NCI-H128 (cell line): ENCODE measurements at regions not wholly inside any gene's neighbourhood (a gene's known extent, or its start where the extent isn't known, plus 50 kb on each side); places are given as distances from the start of the nearest gene placed in this dataset.

ENCODE experiments used
- DNase-seq: peaks from one replicate; lab custom pipeline; 2025; ENCODE audit not compliant: unreplicated experiment; lab: John Stamatoyannopoulos, UW

DNA sequence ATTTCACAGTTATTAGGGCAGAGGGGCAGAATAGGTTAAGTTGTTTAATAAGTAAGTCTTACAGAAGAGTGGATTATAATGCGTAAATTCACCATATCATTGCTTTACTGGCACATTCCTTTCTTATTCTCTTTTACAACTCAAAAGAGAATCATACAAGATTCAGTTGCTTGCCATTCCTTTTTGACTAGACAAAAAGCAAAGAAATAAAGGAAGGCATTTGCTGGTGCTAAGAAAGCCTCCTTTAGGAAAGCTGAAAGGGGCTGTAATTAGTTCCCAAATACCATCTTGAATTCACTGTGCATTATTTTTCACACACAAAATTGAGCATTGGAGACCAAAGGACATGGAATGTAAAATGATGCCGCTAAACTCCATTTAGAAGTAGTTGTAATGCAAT is 499.3 kb downstream of the NXPH1 start:
- no peak for DNase-seq

DNA sequence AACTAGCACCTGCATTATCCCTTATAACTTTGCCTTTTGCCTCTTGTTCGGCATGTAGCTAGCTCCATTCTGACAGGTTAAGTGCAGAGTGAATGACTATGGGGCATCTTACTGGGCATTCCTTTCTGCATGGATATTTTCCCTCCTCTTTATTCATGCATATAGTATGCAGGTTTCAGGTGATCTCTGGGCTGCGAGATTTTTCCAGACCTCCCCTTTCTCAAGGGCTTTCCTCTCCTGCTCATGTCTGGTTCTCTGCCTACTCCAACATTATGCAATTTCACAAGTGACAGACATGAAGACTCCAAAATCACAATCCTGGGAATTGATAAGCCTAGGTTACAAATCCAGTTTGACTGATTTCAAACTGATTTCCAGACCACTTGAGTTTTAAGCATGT is 503.8 kb downstream of the NXPH1 start:
- DNase-seq, result no peak

DNA sequence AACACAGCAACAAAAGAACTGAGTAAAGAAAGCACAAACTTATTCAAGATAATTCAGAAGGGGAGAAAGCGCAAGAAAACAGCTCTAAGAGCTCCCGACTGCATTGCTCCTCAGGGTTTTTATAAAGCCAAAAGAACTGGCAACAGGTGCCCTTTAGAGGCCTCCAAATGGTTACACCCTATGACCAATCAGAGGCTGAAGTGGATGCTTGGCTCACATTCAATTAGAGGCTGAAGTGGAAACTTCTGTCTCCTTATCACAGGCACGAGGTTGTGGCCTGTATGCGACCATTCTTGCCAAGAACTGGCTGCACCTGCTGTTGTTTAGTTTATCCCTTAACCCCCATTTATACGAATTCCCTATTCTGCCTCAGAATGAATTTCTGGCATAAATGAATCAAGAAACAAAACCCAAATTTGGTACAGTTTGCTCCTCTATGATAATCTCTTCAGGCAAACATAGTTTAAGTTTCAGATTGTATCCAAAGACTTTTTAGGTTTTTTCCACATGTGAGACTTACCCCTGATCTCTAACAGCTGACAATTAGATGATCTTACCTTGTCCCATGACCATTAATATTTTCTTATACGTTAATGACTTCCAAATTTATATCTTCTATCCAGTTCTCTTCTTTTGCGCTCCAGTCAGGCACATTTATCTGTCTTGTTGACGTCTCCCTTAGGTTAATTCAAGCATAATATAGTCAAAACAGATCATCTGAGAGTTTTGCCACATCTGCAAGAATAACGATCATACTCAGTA is 504.8 kb downstream of the NXPH1 start:
- peak; percentile 57 for DNase-seq

DNA sequence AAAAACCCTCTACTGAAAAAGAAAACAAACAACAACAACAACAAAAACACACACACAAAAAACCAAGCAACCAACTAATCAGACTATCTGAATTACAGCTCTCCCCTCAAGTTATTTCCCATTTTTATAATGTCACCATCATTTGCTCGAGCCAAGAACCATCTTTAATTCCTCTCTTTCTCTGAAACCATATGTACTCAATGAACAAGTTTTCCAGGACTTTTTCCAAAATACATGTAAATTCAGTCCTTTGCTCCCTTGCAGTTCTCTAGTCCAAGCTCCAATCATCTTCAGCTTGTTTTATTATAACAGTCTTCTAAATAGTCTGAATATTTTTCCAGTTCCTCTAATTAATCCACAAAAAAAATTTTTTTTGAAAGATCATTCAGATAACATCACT is 506.0 kb downstream of the NXPH1 start:
- no peak for DNase-seq

DNA sequence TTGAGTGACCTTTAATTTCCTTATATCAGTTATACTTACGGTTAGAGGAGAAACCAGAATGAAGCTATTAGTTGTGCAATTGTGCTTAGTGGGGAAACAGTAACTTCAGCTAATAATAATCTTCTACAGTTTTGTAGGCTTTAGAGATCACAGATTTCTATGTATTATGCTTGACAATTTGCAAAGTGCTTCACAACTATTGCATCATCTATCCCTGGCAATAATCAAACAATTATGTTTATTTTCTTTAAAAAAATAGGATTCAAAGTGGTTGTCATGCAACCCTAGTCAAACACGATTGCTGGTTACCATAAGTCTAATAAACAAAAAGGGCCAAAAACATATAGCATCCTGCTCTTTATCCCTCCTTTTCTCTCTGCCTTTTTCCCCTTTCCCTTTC is 530.3 kb downstream of the NXPH1 start:
- DNase-seq, result no peak

DNA sequence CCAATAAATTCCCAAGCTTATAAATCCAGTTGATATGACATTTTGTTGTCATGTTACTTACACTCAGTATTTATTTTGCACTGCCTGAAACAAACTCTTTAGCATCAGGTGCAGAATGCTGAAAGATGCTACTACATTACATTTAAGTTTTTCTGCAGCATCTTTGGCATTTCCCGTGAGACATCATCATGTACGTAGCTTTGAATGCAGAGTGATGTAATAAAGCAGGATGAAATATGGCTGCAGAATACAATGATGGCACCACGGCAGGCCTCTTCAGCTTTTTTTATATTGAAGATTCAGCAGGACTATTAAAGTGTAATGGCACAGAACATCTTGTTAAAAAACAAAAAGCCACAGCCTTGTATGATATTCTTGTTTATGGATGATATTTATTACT is 531.8 kb downstream of the NXPH1 start:
- no peak for DNase-seq

DNA sequence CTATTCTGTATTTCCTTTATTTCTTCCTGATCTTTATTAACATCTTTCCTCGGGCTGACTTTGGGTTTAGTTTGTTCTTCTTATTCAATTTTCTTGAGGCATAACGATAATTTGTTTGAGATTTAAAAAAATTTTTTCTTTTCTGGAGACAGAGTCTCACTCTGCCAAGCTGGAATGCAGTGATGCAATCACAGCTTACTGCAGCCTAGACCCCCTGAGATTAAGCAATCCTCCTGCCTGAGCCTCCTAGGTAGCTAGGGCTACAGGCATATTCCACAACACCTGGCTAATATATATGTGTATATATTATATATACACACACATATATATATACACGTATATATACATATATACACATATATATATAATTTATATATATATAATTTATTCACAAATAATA is 540.2 kb downstream of the NXPH1 start:
- no peak for DNase-seq

DNA sequence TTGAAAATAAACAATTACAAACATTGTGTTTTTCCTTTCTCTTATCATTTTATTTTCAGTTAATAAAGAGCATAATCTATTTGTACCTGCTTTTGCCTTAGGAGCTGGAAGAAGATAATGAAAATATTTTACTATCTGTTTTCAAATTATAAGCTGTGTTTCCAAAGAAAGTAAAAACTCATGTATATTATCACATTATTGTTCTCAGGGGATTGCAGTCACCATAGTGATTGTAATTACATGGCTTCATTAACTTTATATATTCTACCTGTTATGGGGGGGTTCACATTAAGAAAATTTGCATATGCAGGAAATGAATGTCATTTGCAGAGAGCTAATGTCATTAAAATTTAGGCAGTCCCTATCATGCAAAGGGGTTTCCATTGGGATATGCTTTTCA is 542.3 kb downstream of the NXPH1 start:
- DNase-seq, result no peak

DNA sequence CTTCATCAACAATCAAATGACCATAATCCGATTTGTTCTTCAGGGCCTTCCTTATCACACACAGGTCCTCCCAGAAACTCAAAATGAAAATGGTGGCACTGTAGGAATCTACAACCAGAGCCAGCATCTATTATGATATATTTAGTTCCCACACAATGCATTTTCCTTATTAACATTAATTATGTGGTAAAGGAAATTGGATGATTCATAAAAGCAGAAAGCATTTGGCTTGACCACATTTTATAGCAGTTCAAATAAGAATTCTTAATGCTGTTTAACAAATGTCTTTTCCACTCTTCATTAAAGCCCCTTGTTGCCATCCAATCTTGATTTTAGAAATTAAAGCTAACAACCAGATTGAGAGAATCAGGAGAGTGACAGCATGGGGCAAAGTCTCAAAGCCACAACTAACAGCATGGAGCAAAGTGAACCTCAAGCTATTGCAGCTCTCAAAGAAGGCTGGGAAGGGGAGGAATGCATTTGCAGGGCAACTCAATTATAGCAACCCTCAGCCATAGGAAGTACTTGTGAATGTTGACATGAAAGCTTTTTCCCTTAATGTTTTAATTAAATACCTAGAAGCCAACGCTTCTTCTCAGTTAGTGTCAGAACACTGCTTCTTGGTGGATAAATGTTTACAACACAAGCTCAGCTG is 549.1 kb downstream of the NXPH1 start:
- DNase-seq, result no peak

DNA sequence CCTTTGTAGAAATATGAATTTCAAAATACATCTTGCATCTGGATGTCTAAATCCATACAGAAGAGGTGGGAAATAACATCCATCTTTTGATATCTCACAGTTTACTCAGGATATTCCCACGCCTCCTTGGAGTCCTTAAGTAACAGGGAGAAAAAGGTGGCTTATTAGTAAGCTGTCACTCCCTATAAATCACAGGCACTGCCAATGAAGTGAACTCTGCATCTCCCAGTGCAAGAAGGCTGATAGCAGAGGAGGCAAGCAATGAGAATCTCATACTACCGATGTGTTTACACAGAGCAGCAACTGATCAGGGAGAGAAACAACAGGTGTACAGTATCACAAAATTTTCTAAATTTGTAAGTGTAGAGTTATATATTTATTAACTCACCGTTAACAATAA is 551.8 kb downstream of the NXPH1 start:
- DNase-seq, result no peak

DNA sequence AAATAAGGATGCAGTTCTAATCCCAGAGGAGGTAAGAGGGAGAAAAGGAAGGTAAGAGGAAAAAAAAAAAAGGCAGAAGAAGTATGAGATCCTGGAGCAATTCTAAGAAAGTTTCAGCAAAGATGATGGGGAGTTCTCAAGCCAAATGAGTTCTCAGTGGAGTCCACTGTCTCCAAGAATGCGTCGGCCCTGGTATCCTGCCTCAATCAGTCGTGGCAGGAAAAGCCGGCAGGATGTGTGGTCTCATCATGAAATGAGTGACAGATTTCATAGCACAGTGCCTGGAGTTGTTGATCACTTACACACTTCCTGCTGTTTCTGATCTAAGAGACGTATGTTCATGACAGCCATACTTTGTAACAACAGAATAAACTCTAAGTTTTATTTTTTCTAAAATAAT is 554.9 kb downstream of the NXPH1 start:
- no peak for DNase-seq

DNA sequence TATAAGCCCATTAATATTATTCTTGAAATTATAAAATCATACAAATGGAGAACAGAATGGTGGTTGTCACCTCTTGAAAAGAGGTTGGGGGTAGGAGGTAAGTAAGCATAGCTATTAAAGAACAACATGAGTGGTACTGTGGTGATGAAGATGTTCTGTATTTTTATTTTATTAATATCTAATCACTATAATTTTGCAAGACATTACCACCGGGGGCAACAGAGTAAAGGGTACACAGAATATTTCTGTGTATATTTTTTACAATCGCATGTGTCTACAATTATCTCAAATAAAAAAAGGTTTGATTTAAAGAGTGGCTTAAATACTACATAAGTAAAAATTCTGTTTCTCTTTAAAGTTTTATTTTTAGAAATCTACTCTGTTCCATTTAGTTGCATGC is 557.8 kb downstream of the NXPH1 start:
- no peak for DNase-seq

DNA sequence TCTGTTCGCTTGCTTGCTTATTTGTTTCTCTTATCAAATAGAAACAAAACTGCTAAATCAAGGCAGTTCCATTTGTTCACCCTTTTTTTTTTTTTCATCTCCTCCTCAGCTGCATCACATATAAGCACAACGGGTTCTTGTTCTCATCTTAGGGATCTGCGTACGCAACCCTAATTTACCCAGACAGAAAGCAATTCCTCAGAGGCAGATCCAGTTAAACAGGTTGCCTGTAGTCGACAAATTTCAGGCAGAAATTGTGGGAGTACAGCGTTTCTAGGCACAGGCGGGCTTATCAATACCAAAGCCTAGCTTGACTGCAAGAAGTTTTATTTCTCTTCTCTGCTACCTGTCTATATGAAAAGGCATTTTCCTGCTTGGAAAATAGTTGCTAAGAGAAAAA is 565.4 kb downstream of the NXPH1 start:
- no peak for DNase-seq

DNA sequence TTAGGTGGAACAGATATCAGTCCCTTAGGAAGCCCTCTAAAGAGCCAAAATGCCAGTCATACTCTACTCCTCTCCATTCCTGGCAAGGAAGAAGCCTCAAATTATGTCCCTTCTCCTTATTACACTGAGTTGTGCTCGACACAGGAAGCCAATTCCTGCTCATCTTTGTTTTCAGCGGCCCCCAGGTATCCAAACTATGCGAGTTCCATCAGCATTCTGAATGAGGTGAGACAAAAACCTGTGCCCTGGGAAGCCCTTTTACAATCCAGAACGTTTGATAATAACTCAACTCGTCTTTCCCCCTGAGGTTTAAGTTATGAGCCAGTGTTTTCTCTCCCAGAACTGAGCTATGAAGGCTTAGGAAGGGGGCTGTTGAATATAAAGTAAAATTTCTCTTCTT is 580.5 kb downstream of the NXPH1 start:
- no peak for DNase-seq

DNA sequence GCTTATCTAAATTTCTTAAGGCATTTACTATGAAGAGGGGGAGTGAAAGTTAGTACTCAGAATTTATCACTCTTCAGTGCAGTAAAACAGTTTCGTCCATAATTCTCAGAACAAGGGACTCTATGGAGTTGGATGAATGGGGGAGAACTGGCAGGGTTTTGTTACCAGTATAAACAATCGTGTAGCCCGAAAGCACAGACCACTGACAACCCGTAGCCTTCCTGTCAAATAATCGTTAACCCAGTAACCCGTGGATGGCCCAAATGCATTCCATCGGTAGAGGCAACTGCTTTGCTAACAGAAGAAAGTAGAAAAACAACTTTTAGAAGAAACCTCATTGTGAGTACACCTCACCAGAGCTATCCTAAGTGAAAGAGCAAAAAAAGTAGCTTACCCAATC is 583.9 kb downstream of the NXPH1 start:
- DNase-seq, result no peak

DNA sequence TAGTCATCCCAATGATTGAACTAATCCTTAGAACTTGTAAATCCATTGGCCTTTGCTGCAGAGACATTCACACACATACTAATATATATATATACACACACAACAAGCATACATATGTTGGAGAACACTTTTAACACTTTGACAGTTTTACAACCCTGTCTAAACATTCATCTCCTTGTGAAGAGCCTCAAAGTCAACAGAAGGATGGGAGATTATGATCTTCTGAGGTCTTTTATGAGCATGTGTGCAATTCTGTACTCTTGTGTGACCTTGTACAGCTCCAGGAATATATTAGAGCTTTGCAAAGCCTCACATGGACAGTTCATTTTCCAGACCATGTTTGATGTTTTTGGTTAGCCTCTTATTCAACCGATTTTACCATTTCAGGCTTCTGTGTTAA is 589.0 kb downstream of the NXPH1 start:
- no peak for DNase-seq

DNA sequence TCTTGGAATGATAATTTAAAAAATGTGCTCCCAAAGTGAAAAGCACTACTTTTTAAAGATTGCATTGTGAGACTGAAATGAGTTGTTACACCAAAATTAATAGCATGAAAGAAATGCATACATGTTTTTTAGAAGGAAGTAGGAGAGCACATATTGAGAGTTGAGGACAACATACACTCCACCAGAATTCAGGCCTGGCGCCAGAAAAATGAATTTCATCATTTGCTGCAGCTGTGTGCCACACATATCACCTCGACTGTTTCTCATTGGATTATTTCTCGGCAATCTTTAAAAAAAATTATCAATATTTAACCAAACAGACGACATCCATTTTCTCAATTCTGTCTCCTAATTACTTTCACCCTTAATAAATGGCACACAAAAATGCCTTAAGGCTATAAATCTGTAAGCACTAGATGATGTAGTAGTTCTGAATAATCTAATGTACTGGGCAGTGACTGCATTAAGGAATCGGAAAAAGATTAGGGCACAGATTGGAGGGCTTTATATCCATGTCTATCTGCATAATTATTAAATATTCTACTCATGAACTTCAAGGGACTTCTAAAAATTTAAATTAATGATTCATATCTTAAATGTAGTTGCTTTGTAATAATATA is 590.4 kb downstream of the NXPH1 start:
- no peak for DNase-seq

DNA sequence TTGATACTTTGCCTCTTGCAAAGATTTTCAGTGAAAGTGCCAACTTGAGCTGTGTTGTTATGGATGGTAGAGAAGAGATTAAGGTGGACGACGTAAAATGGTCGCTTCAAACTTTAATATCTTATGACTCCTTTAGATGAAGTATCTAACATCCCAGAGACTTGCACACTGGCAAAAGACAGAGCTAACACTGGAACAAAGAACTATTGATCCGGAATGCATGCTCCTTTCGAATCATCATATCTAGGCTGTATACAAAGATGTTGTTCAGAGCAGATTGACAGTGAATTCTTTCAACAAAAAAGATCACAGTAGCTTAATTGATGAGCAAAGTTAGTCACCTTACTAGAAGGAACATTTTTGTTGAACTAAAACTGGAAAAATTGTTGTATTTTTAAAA is 592.7 kb downstream of the NXPH1 start:
- no peak for DNase-seq

DNA sequence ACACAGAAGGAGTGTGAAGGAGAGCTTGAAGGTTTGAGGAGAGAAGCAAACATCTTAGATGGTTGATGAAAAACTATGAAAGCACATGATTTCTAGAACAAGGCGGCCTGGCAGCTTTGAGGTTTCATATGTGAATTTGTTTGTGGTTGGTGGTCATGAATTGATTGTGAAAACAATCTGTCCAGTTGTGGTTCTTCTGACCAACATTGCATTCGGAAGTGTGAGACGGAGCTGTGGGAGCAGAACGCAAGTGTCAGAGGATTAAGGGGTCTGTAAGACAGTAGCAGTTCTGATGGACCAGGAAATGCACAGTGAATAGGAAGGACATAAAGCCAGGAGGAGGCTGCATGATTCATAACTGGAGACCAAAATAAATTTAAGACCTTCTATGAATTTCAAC is 594.6 kb downstream of the NXPH1 start:
- no peak for DNase-seq

DNA sequence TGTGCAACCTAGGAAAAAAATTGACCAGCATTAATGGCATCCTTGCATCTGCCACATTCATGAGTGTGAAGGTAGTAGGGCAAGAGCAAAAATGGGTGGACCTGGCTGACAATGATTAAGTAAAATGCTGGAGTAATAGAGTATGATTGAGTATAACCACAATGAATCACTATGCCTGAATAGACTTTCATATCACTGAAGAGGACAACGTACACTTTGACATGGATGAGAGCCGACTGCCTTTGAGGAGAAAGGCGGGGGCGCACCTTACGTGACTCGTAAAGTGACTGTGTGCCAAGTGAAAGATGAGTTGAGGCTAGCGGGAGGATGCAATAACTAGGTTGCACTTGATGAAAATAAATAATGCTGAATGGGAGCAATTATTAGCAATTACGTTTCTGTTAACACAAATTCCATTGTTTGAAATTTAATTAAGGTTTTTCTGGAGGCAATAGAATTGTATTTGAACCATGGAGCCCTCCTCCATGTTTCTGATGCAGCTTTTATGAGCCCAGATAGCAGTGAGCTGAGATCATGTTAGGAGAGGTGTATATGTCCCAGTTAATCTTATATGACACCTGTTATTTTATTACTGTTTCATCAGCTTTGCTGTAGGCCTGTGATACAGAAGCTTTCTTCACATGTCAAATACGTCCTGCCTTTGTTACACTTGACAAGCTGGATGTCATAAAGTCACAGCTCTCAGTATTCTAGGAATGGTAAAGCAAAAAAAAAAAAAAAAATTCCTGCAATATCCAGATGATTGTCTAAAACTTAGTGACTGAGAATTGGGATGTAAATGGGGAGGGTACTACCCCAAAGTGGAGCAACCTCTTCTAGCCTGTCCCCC is 596.5 kb downstream of the NXPH1 start:
- DNase-seq, result no peak

DNA sequence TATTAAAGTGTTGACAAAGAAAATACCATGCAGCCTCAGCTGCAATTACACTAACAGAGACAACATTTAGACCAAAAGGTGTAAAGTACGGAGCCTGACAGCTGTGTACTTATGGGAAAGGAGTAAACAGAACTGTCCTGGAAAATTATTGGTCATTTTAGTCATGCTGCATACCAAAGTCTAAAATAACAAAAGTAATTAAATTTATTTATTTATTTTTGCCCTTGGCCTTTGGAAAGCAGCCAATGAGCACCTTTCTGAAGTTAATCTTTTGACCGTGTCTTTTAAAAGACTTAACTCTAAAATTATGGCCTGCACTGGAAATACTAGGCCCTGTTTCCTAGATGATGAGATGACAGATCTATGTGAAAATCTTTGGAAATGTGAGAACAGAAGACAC is 597.6 kb downstream of the NXPH1 start:
- no peak for DNase-seq

DNA sequence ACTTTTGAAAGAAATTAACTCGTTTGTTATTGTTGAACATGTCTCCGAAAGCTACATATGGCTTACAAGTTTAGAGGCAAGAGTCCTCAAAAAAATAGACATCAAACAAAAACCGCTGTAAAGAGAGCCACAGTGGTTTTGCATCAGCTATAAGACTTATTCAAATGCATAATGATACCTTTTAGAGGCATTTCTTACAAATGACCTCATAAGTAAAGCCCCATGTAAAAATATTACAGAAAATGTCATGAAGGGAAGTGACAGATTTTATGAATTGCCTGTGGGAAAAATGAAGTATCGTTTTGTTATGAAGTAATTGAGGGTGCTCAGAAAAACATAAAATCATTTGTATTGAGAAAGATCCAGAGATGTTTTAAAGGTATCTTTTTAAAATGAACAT is 598.0 kb downstream of the NXPH1 start:
- no peak for DNase-seq
